Gastrocnemius medialis (tissue), 4 donors: ENCODE measurements at regions not wholly inside any gene's neighbourhood (a gene's known extent, or its start where the extent isn't known, plus 50 kb on each side); places are given as distances from the start of the nearest gene placed in this dataset.

ENCODE experiments used
- CTCF ChIP-seq, 5 experiments: fragments of 450-650 bp in 3 of 5; fragments of 200-600 bp in 2 of 5; sonication (generic) in 2 of 5; IDR thresholded peaks in 4 of 5; conservative IDR thresholded peaks in 1 of 5; 1 replicate in 4 of 5; 2 replicates in 1 of 5; pipeline ENCODE4 v1.5.1; 2016 to 2019; ENCODE audit warnings: antibody characterized with exemption in 5 of 5, mild to moderate bottlenecking in 3 of 5, moderate library complexity in 3 of 5
- POLR2A ChIP-seq, 2 donors: fragments of 450-650 bp; IDR thresholded peaks; one replicate each; pipeline ENCODE4 v1.6.1; 2017; ENCODE audit warnings: antibody characterized with exemption in 2 of 2, mild to moderate bottlenecking in 2 of 2, moderate library complexity in 2 of 2

- TF ChIP-seq CTCF (IDR thresholded peaks at IDR 0.05 in 4 of 5, conservative IDR thresholded peaks at IDR 0.05 in 1 of 5) (no peak), POLR2A (IDR thresholded peaks at IDR 0.05) (no peak)
Measured at GRCh38 chr2:133975135-133975534, 278.7 kb upstream of the MGAT5 start.
